Tibial nerve (tissue), 4 donors: ENCODE measurements at regions not wholly inside any gene's neighbourhood (a gene's known extent, or its start where the extent isn't known, plus 50 kb on each side); places are given as distances from the start of the nearest gene placed in this dataset.

Experiments used
- EP300 ChIP-seq, 2 donors: sonication (generic); formaldehyde crosslinking; IDR thresholded peaks; one replicate each; pipeline ENCODE4 v1.6.1; 2017; ENCODE audit warnings: antibody characterized with exemption in 2 of 2, mild to moderate bottlenecking in 1 of 2
- TF ChIP-seq, protein P1 (sequence below), 5 experiments: fragments of 200-600 bp in 3 of 5; fragments of 450-650 bp in 2 of 5; sonication (generic) in 3 of 5; IDR thresholded peaks; one replicate each; pipeline ENCODE4 v1.5.1; 2016 to 2019; ENCODE audit warnings: antibody characterized with exemption in 5 of 5, mild to moderate bottlenecking in 3 of 5, moderate library complexity in 2 of 5

DNA sequence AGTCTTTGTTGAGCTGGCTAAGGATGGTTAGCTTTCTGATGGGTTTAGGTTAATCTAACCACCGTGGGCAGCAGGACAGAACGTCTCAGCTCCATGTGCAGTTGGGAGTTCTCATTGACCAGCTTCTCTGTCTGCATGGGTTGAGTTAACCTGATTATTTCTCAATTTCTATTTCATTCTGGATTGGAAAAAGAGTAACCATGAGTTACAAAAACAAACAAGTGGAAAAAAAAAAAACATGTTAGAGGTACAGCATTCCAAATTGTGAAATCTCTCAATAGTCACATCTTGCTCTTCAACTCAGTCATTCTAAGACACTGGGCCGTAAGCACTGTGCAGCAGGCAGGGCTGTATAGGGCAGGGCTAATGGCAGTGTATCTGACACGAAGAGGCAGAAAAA lies 343.7 kb upstream of the KLF4 start:
- TF ChIP-seq, protein P1, sequence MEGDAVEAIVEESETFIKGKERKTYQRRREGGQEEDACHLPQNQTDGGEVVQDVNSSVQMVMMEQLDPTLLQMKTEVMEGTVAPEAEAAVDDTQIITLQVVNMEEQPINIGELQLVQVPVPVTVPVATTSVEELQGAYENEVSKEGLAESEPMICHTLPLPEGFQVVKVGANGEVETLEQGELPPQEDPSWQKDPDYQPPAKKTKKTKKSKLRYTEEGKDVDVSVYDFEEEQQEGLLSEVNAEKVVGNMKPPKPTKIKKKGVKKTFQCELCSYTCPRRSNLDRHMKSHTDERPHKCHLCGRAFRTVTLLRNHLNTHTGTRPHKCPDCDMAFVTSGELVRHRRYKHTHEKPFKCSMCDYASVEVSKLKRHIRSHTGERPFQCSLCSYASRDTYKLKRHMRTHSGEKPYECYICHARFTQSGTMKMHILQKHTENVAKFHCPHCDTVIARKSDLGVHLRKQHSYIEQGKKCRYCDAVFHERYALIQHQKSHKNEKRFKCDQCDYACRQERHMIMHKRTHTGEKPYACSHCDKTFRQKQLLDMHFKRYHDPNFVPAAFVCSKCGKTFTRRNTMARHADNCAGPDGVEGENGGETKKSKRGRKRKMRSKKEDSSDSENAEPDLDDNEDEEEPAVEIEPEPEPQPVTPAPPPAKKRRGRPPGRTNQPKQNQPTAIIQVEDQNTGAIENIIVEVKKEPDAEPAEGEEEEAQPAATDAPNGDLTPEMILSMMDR (IDR thresholded peaks at IDR 0.05): no peak
- TF ChIP-seq EP300 (IDR thresholded peaks at IDR 0.05): peak in 1 of 2 donors; percentile 53
